Osteocyte (in vitro differentiated cells): ENCODE measurements at regions not wholly inside any gene's neighbourhood (a gene's known extent, or its start where the extent isn't known, plus 50 kb on each side); places are given as distances from the start of the nearest gene placed in this dataset.

Experiments
- DNase-seq: peaks from one replicate; pipeline ENCODE4 v3.0.0; 2021; ENCODE audit warnings: mixed read lengths; ENCODE audit not compliant: unreplicated experiment; ENCODE audit errors: extremely low spot score
- H3K27ac Mint-ChIP-seq: one replicate; pipeline ENCODE4 v1.8.0; 2021; ENCODE audit warnings: mild to moderate bottlenecking, mixed read lengths; ENCODE audit not compliant: unreplicated experiment
- H3K27me3 Mint-ChIP-seq: one replicate; pipeline ENCODE4 v1.8.0; 2021; ENCODE audit warnings: mixed read lengths; ENCODE audit not compliant: unreplicated experiment
- H3K36me3 Mint-ChIP-seq: one replicate; pipeline ENCODE4 v1.8.0; 2021; ENCODE audit warnings: mixed read lengths; ENCODE audit not compliant: unreplicated experiment
- H3K4me1 Mint-ChIP-seq: one replicate; pipeline ENCODE4 v1.8.0; 2021; ENCODE audit warnings: mixed read lengths; ENCODE audit not compliant: unreplicated experiment
- H3K4me3 Mint-ChIP-seq: one replicate; pipeline ENCODE4 v1.8.0; 2021; ENCODE audit warnings: mild to moderate bottlenecking, moderate library complexity, mixed read lengths; ENCODE audit not compliant: unreplicated experiment
- H3K9me3 Mint-ChIP-seq: one replicate; pipeline ENCODE4 v1.8.0; 2021; ENCODE audit warnings: mixed read lengths; ENCODE audit not compliant: unreplicated experiment
- TF ChIP-seq, protein P1 (sequence below): fragments of 200-600 bp; sonication (generic); IDR thresholded peaks from 2 replicates; pipeline ENCODE4 v1.5.0; 2021; ENCODE audit warnings: antibody characterized with exemption, mild to moderate bottlenecking, moderate library complexity

DNA sequence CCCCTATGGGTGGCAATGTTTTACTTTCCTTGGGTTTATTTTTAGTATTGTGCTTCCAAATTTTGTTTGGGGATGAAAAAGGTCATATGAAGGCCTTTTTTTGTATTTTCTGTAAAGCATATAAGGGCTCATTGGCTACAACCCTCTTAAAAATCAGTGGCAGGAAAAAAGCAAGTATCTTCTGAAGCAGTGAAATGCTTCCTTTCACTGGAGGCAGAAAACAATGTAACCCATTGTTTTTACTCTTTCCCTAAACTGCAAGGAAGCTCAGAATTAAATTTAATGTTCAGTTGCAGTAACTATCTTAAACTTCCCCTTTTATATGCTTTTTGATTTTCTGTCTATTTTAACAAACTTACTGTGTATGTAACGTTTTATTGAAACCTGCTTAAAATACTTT is 148.7 kb upstream of the LYZL1 start:
- Mint-ChIP-seq H3K27me3 (no peaks in the 10 kb centered on the region), H3K4me3 (no peak overlapping the region), H3K9me3 (no peaks in the 10 kb centered on the region), H3K4me1 (peaks cover 31% of the 10 kb centered on the region), H3K36me3 (no peaks in the 10 kb centered on the region), H3K27ac (peak overlapping the region; percentile 82)
- TF ChIP-seq, protein P1, sequence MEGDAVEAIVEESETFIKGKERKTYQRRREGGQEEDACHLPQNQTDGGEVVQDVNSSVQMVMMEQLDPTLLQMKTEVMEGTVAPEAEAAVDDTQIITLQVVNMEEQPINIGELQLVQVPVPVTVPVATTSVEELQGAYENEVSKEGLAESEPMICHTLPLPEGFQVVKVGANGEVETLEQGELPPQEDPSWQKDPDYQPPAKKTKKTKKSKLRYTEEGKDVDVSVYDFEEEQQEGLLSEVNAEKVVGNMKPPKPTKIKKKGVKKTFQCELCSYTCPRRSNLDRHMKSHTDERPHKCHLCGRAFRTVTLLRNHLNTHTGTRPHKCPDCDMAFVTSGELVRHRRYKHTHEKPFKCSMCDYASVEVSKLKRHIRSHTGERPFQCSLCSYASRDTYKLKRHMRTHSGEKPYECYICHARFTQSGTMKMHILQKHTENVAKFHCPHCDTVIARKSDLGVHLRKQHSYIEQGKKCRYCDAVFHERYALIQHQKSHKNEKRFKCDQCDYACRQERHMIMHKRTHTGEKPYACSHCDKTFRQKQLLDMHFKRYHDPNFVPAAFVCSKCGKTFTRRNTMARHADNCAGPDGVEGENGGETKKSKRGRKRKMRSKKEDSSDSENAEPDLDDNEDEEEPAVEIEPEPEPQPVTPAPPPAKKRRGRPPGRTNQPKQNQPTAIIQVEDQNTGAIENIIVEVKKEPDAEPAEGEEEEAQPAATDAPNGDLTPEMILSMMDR, result no peak
- no peak for DNase-seq

DNA sequence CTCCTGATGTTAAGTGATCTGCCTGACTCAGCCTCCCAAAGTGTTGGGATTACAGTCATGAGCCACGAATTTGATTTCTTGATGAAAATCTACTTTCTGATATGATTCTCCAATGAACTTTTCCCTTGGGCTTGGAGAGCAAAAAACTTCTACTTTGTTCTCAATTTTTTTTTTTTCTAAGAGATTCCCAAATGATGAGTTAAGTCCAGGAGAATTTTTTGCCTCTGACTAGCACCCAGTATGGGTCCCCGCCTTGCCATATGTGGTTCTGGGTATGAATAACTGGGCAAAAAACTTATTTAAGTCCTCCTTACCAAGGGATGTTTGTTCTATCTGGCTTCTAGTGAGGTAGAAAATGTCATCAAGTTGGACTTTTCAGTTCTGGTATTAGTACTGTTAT is 147.9 kb upstream of the LYZL1 start:
- no peaks in the 10 kb centered on the region for H3K27me3 Mint-ChIP-seq
- H3K4me3 Mint-ChIP-seq, result no peak overlapping the region
- DNase-seq, result peak; percentile 30
- TF ChIP-seq, protein P1, result no peak
- H3K27ac Mint-ChIP-seq, result peak overlapping the region; percentile 82
- H3K9me3 Mint-ChIP-seq, result no peaks in the 10 kb centered on the region
- no peaks in the 10 kb centered on the region for H3K36me3 Mint-ChIP-seq
- peaks cover 31% of the 10 kb centered on the region for H3K4me1 Mint-ChIP-seq

DNA sequence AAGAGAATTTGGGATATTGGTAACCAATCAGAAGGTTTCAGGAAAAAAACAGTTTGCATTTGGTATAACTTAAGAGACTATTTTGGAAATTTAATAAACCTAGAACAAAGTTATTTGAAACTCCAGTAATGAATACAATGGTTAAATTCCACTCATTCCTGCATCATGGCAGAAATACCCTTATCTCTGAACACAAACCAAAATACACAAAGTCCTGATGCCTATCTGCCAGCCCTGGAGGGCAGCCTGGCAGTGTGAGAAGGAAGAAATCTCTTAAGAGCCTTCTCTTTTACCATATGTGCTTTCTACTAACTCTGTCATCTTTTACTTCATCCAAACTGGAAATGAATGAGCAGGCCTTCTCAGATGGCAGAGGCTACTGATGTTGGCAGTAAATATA is 147.1 kb upstream of the LYZL1 start:
- Mint-ChIP-seq H3K27ac (peak overlapping the region; percentile 82), H3K9me3 (no peaks in the 10 kb centered on the region), H3K36me3 (no peaks in the 10 kb centered on the region), H3K4me3 (no peak overlapping the region), H3K27me3 (no peaks in the 10 kb centered on the region), H3K4me1 (peaks cover 34% of the 10 kb centered on the region)
- TF ChIP-seq, protein P1, result no peak
- DNase-seq, result peak; percentile 6

DNA sequence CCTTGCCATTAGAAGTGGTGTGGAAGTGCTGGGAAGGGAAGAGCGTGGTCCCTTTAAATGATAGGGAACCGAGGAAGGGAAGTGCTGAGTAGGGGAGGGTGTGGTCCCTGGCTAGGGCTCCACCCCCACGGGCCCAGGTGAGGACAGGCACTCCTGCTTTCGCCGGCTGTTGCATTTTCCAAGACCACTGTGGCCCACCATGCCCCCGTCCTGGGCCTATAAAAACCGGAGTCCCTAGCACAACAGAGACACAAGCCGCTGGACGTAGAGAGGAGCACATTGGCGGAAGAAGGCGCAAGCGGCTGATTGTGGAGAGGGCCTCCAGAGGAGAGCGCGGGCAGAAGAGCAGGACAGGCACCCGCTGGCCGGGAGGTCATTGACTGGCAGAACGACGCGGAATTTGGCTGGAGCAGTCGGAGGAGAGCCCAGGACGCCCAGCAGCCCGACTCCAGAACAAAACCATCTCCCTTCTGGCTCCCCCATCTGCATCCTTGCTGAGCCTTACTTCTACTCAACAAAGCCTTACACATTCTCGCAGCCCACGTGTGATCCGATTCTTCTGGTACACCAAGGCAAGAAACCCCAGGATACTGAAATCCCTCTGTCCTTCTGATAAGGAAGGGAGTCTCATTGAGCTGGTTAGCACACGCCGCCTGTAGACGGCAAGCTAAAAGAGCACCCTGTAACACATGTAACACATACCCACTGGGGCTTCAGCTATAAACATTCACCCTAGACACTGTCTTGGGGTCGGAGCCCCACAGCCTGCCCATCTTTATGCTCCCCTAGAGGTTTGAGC is 146.2 kb upstream of the LYZL1 start:
- peak; percentile 81 for DNase-seq
- no peaks in the 10 kb centered on the region for H3K27me3 Mint-ChIP-seq
- H3K27ac Mint-ChIP-seq, result no peak overlapping the region
- H3K4me3 Mint-ChIP-seq, result no peak overlapping the region
- H3K9me3 Mint-ChIP-seq, result no peaks in the 10 kb centered on the region
- H3K36me3 Mint-ChIP-seq, result no peaks in the 10 kb centered on the region
- H3K4me1 Mint-ChIP-seq, result peaks cover 34% of the 10 kb centered on the region
- TF ChIP-seq, protein P1, result no peak

DNA sequence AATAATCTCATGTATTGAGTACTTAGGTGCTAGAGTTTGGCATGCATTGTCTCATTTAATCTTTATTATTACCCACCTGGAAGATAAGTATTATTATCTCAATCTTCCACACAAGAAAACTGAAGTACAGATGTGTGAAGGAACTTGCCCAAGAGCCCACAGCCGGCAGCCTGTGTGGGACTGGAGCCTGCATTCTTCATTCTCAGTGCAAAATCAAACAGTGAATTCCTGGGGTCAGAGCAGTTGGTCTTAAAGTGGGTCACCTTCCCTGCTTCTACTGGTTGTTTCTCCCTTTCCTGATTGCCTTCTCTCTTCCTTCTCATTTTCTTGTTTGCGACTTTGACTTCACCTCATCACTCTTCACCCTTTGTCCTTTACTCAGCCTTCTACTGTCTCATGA is 144.7 kb upstream of the LYZL1 start:
- no peak overlapping the region for H3K27ac Mint-ChIP-seq
- no peak overlapping the region for H3K4me3 Mint-ChIP-seq

More for the DNA sequence above, 144.7 kb upstream of the LYZL1 start:
- H3K9me3 Mint-ChIP-seq, result no peaks in the 10 kb centered on the region
- H3K27me3 Mint-ChIP-seq, result no peaks in the 10 kb centered on the region
- no peak for DNase-seq
- TF ChIP-seq, protein P1, result no peak
- H3K4me1 Mint-ChIP-seq, result peaks cover 34% of the 10 kb centered on the region
- no peaks in the 10 kb centered on the region for H3K36me3 Mint-ChIP-seq
